Choroid plexus epithelial cell (primary cell): ENCODE measurements at regions not wholly inside any gene's neighbourhood (a gene's known extent, or its start where the extent isn't known, plus 50 kb on each side); places are given as distances from the start of the nearest gene placed in this dataset.
"Not testable (repeated sequence)": the region's sequence is repeated elsewhere in the genome, so short reads cannot be mapped to it uniquely, and the experiment has no call there.

Source experiments
- DNase-seq: peaks from one replicate; pipeline ENCODE4 v3.0.0-alpha.2; 2010; ENCODE audit warnings: low read depth
- H3K4me3 ChIP-seq: 2 replicates; pipeline ENCODE4 v1.5.1; 2011; ENCODE audit warnings: low read depth, mild to moderate bottlenecking, control low read depth, low read length, moderate library complexity
- TF ChIP-seq, protein P1 (sequence below): conservative IDR thresholded peaks from 2 replicates; pipeline ENCODE4 v1.5.1; 2011; ENCODE audit warnings: low read depth, mild to moderate bottlenecking, control low read depth, inconsistent platforms, low read length, moderate library complexity

DNA sequence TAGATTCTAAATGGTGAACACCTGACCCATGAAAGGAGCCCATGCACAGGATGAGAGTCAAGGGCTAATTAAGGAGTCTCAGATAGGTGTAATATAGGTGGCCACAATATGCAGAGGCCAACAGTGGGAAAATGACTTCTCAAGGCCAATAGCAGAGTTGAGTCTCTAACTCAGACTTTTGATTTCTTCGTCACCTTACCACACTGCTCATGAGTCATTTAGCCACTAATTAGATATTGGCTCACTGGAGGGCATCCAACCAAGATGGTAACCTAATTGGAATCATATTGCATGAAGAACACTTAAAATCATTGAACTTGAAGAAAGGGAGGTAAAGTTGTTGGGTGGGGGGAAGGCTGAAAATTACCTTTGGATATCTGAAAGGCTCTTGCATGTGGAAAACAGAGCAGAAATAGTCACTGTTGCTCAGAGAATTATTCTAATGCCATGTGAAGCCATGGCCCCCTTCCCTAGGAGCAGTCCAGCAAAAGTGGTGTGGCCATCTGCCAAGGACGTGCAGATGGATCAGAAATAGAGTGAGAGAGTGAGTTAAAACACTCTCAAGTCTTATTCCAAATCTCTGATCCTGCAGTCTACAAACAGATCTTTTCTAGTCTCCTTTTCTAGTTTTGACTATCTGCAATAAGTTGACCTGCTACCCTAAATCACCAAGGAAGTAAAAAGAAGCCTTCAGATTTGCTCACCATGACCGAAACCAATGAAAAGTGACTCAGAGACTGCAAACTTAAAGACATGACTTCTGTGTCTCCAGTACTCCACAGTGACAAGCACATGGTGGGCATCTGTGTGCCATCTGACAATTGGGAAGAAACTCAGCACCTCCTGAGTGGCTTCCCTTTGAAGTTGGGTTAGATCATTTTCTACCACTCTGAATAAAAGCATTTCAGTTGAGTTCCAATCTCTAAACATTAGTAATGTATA is 93.9 kb upstream of the C1QTNF7 start:
- no peak overlapping the region for H3K4me3 ChIP-seq
- no peak for DNase-seq
- TF ChIP-seq, protein P1, sequence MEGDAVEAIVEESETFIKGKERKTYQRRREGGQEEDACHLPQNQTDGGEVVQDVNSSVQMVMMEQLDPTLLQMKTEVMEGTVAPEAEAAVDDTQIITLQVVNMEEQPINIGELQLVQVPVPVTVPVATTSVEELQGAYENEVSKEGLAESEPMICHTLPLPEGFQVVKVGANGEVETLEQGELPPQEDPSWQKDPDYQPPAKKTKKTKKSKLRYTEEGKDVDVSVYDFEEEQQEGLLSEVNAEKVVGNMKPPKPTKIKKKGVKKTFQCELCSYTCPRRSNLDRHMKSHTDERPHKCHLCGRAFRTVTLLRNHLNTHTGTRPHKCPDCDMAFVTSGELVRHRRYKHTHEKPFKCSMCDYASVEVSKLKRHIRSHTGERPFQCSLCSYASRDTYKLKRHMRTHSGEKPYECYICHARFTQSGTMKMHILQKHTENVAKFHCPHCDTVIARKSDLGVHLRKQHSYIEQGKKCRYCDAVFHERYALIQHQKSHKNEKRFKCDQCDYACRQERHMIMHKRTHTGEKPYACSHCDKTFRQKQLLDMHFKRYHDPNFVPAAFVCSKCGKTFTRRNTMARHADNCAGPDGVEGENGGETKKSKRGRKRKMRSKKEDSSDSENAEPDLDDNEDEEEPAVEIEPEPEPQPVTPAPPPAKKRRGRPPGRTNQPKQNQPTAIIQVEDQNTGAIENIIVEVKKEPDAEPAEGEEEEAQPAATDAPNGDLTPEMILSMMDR = no peak

DNA sequence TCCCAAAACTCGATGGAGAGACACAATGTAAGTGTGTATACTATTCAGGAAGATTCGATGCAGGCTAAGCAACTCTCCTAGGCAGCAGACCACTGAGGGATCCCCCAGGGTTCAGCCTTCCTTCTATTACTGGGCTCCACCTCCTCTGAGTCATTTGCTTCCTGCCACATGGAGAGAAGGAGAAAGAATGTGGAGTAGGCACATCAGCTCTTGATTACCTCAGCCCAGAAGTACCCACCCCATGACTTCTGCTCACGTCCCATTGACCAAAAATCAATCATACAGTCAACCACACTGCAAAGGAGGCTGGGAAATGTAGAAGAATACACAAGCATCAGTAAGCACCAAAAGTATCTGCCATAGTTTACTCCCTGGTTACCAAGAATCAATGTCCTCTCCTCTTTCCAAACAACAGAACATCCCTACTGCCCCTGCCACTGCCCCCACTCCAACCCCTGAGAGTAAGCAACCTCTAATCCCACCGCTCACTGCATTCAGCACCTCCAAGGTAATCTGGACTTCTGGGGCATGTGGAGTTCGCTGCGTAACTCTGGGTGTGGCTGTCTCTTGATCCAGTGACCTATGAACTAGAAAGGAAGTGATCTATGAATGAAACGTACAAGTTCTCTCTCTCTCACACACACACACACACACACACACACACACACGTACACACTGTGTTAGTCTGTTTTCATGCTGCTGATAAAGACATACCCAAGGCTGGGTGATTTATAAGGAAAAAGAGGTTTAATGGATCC is 91.2 kb upstream of the C1QTNF7 start:
- TF ChIP-seq, protein P1 = no peak
- peak; percentile 90 for DNase-seq
- no peak overlapping the region for H3K4me3 ChIP-seq

DNA sequence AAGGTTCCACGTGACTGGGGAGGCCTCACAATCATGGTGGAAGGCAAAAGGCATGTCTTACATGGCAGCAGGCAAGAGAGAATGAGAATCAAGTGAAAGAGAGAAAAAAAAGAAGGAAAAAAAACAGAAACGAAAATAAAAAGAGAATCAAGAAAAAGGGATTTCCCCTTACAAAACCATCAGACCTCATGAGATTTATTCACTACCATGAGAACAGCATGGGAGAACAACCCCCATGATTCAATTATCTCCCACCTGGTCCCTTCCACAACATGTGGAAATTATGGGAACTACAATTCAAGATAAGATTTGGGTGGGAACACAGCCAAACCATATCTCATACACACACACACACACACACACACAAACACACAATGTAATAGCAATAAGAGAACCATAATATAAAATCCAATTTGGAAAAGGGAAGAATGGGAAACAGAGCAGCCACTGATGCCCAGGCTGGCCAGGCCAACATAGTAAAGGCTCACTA is 90.6 kb upstream of the C1QTNF7 start:
- H3K4me3 ChIP-seq, DNase-seq: not testable (repeated sequence)

DNA sequence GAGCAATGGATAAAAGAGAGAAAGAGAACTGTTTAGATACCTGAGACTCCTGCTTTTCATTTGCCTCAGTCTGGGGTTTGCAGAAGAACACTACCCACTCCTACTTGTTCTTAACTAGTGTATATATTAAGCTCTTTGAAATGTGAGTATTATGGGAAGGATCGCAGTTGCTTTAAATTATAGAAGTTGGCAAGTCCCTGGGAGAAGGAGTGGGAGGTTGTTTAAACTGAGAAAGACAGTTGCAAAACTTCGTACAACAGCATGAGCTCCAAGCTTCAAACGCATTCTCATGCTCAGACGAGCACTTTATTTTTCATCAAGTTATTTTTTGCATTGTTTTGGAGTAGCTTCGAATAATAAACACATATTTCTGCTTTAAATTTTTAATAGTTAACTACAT is 88.1 kb upstream of the C1QTNF7 start:
- TF ChIP-seq, protein P1 = no peak
- no peak overlapping the region for H3K4me3 ChIP-seq
- DNase-seq = peak; percentile 57

DNA sequence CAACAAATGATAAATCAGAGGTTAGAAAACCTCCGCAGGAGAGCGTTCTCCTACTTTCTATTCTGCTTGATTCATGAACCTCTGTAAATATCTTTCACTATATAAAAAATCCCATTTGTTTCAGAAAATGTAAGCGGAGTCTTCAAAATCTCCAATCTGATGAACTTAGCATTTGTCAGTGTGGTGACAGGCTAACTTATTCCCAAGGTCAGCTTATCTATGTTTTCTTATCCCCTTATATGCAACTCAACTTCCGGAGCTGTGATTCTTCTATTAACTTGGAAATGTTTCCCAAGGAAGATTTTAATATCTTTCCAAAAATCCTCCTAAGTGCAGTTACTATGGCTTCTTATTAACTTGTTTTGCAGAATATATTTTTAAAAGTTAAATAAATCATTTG is 87.5 kb upstream of the C1QTNF7 start:
- TF ChIP-seq, protein P1 = no peak

DNA sequence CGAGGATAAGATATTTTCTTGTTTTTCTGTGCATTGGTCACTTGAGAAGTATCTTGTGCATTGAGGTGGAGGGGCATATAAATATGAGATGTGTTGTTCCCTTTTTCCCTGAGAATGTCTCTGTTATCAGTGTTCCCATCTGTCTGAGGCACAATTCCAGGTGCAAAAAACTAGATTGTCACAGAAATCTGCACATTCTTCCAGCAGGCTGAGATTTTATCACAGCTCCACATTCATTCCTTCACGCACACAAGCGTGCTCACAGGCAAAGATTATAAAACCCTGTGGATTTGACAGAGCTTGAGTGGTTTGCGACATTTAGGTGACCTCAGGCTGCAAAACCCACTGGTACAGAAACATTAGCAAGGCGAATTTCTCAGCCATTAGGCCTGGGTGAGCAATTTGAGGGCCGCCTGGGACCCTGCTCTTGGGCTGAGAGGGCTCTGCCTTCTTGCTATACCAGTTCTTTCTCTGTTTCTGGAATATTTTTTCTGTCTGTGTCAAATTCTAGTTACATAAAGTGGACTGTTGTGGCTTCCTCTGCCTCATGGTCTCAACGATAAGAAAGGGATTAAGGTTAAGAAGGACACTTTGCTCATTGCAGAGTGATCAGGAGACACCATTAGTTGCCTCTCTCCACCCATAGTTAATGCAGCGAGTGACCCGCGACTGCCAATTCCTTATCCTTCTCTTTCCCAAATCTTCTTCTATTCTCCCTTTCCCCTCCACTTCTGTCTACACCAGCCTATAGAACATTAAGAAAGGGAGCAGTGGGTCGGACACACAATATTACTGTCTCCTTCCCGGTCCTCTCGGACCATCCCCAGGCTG is 86.7 kb upstream of the C1QTNF7 start:
- TF ChIP-seq, protein P1 = no peak
- no peak for DNase-seq
- H3K4me3 ChIP-seq = no peak overlapping the region

More for the DNA sequence above, 87.5 kb upstream of the C1QTNF7 start:
- H3K4me3 ChIP-seq = peak overlapping the region; percentile 0
- DNase-seq = no peak
